ENCODE measurements at regions not wholly inside any gene's neighbourhood (a gene's known extent, or its start where the extent isn't known, plus 50 kb on each side); places are given as distances from the start of the nearest gene placed in this dataset.

GRCh38 chr3:22886439-22887068, 316.6 kb upstream of the UBE2E2 start:
- no peaks in the 10 kb centered on the region for H3K4me1 ChIP-seq (ENCODE audit: control insufficient read depth in 1 of 2, insufficient read depth in 2 of 2, low read depth in 1 of 2, low read length in 1 of 2)
- no peak for TF ChIP-seq MXI1 (IDR thresholded peaks at IDR 0.05; ENCODE audit: low read depth, low read length)
- TF ChIP-seq MAX (IDR thresholded peaks at IDR 0.05; ENCODE audit: low read depth) = no peak
- TF ChIP-seq NFIC (IDR thresholded peaks at IDR 0.05; ENCODE audit: borderline replicate concordance) = no peak
- TF ChIP-seq REST (IDR thresholded peaks at IDR 0.05; ENCODE audit: low read depth, low read length) = no peak
- TF ChIP-seq USF2 (IDR thresholded peaks at IDR 0.05; ENCODE audit: borderline replicate concordance, low read depth, low read length) = no peak
- TF ChIP-seq YY1 (IDR thresholded peaks at IDR 0.05; ENCODE audit: low read depth) = no peak
- POLR2A ChIA-PET = no interaction called here
- no peaks in the 10 kb centered on the region for H3K79me2 ChIP-seq (ENCODE audit: insufficient read depth)
- DNase-seq = no peak
- no peak overlapping the region for H3K4me2 ChIP-seq
- no peaks in the 10 kb centered on the region for H3K9me3 ChIP-seq
- no peak overlapping the region for H3K4me3 ChIP-seq (ENCODE audit: low read depth in 2 of 2, low read length in 1 of 2)
- H3K9me2 ChIP-seq = no peaks in the 10 kb centered on the region; the same call in 1 of the 2 replicates
- H3K27ac ChIP-seq (ENCODE audit: low read depth in 2 of 2, low read length in 1 of 2) = no peak overlapping the region
- CTCF ChIA-PET = interaction anchor here (0.9 to 4.0 kb wide), 5 partner anchors 10 to 711 kb away, joined by 3 to 33 read pairs (median 10); no protein-coding TSS in a partner anchor
- H3F3A ChIP-seq (replicated peaks; ENCODE audit: insufficient read depth) = no peaks in the 10 kb centered on the region
- no peaks in the 10 kb centered on the region for H4K20me1 ChIP-seq (ENCODE audit: insufficient read depth)
- no peaks in the 10 kb centered on the region for H3K36me3 ChIP-seq (replicated peaks in 1 of 2; ENCODE audit: control insufficient read depth in 1 of 2, insufficient read depth in 2 of 2, low read length in 1 of 2)
- WGBS (ENCODE audit: low lambda C conversion rate) = 46% methylated on average over 4 of the region's 4 CpGs
- H2AFZ ChIP-seq (ENCODE audit: low read depth) = no peak overlapping the region
- no peak overlapping the region for H3K9ac ChIP-seq
- no peaks in the 10 kb centered on the region for H3K27me3 ChIP-seq (ENCODE audit: insufficient read depth)

- no peak overlapping the region for H3K4me3 ChIP-seq (ENCODE audit: low read depth in 2 of 2, low read length in 1 of 2)
- no peaks in the 10 kb centered on the region for H4K20me1 ChIP-seq (ENCODE audit: insufficient read depth)
- ChIA-PET CTCF (interaction anchor here (0.6 to 4.0 kb wide), 25 partner anchors 9 to 722 kb away, joined by 3 to 33 read pairs (median 3); no protein-coding TSS in a partner anchor), POLR2A (no interaction called here)
- no peaks in the 10 kb centered on the region for H3K4me1 ChIP-seq (ENCODE audit: control insufficient read depth in 1 of 2, insufficient read depth in 2 of 2, low read depth in 1 of 2, low read length in 1 of 2)
- no peaks in the 10 kb centered on the region for H3F3A ChIP-seq (replicated peaks; ENCODE audit: insufficient read depth)
- no peak overlapping the region for H2AFZ ChIP-seq (ENCODE audit: low read depth)
- TF ChIP-seq EZH2phosphoT487 (IDR thresholded peaks at IDR 0.05; ENCODE audit: borderline replicate concordance, low read depth) = no peak
- TF ChIP-seq TCF12 (IDR thresholded peaks at IDR 0.05) = no peak
- peak; percentile 69 for TF ChIP-seq CTCF (IDR thresholded peaks at IDR 0.05)
- TF ChIP-seq NRF1 (IDR thresholded peaks at IDR 0.05; ENCODE audit: low read depth, low read length) = no peak
- TF ChIP-seq RXRA (IDR thresholded peaks at IDR 0.05; ENCODE audit: borderline replicate concordance, low read depth) = no peak
- TF ChIP-seq RAD21 (IDR thresholded peaks at IDR 0.05; ENCODE audit: low read length) = peak; percentile 71
- TF ChIP-seq GABPA (IDR thresholded peaks at IDR 0.05; ENCODE audit: low read depth) = no peak
- no peak for TF ChIP-seq MEF2A (IDR thresholded peaks at IDR 0.05; ENCODE audit: borderline replicate concordance, low read depth)
- peak; percentile 66 for TF ChIP-seq SMC3 (IDR thresholded peaks at IDR 0.05; ENCODE audit: low read depth, low read length)
- no peak for TF ChIP-seq IRF3 (IDR thresholded peaks at IDR 0.05; ENCODE audit: low read depth, low read length)
- TF ChIP-seq PBX3 (IDR thresholded peaks at IDR 0.05) = no peak
- no peak overlapping the region for H3K27ac ChIP-seq (ENCODE audit: low read depth in 2 of 2, low read length in 1 of 2)
- H3K27me3 ChIP-seq (ENCODE audit: insufficient read depth) = no peaks in the 10 kb centered on the region
- H3K9ac ChIP-seq = no peak overlapping the region
- 19% methylated on average over 2 of the region's 2 CpGs for WGBS (ENCODE audit: low lambda C conversion rate)
- DNase-seq = no peak
- H3K9me3 ChIP-seq = no peaks in the 10 kb centered on the region
- no peaks in the 10 kb centered on the region for H3K36me3 ChIP-seq (replicated peaks in 1 of 2; ENCODE audit: control insufficient read depth in 1 of 2, insufficient read depth in 2 of 2, low read length in 1 of 2)
- H3K4me2 ChIP-seq = no peak overlapping the region
- H3K9me2 ChIP-seq = no peaks in the 10 kb centered on the region
- H3K79me2 ChIP-seq (ENCODE audit: insufficient read depth) = no peaks in the 10 kb centered on the region
Measured at GRCh38 chr3:22887664-22888291, 315.3 kb upstream of the UBE2E2 start.

Data from SK-N-SH (cell line).